Mucosa of descending colon (tissue), 3 donors: ENCODE measurements at regions not wholly inside any gene's neighbourhood (a gene's known extent, or its start where the extent isn't known, plus 50 kb on each side); places are given as distances from the start of the nearest gene placed in this dataset.
A peak's percentile ranks its signal among the peaks of the same experiment; 100 is the strongest.

Source experiments
- ATAC-seq: fragments of 200-7000 bp; cut with Tn5 transposase; one replicate; pipeline ENCODE4 v1.9.1; 2020; ENCODE audit warnings: mild to moderate bottlenecking, moderate library complexity
- DNase-seq, 3 donors: peaks; one replicate each; pipeline ENCODE4 v3.0.0-alpha.2; 2020
- H3K36me3 ChIP-seq: fragments of 200-600 bp; one replicate; pipeline ENCODE4 v1.8.0; 2021; ENCODE audit warnings: low read depth, mild to moderate bottlenecking
- H3K4me1 ChIP-seq: fragments of 200-600 bp; one replicate; pipeline ENCODE4 v1.8.0; 2021; ENCODE audit warnings: low read depth, mild to moderate bottlenecking
- H3K4me3 ChIP-seq: fragments of 200-600 bp; one replicate; pipeline ENCODE4 v1.8.0; 2021; ENCODE audit warnings: mild to moderate bottlenecking
- H3K9me3 ChIP-seq: fragments of 200-600 bp; one replicate; pipeline ENCODE4 v1.8.0; 2021; ENCODE audit warnings: mild to moderate bottlenecking
- intact Hi-C, 2 donors: fragments of 100-400 bp; cut with DNase I in 1 of 2; cut with micrococcal nuclease in 1 of 2; formaldehyde crosslinking; loops; one replicate each; pipeline versions ENCODE4 v1.11.0 to v1.11.1; 2022; cut with DNase I, micrococcal nuclease
- TF ChIP-seq, protein P1 (sequence below): fragments of 200-600 bp; IDR thresholded peaks from one replicate; pipeline ENCODE4 v1.8.0; 2022; ENCODE audit warnings: antibody characterized with exemption, mild to moderate bottlenecking
- donor health status: DM: no; HTN: no; CAD: no; lungs with moderate emphysema.
- donor health status: DM: no; HTN: no; CAD: no.
- donor health status: DM: no; HTN: yes; CAD: no.

DNA sequence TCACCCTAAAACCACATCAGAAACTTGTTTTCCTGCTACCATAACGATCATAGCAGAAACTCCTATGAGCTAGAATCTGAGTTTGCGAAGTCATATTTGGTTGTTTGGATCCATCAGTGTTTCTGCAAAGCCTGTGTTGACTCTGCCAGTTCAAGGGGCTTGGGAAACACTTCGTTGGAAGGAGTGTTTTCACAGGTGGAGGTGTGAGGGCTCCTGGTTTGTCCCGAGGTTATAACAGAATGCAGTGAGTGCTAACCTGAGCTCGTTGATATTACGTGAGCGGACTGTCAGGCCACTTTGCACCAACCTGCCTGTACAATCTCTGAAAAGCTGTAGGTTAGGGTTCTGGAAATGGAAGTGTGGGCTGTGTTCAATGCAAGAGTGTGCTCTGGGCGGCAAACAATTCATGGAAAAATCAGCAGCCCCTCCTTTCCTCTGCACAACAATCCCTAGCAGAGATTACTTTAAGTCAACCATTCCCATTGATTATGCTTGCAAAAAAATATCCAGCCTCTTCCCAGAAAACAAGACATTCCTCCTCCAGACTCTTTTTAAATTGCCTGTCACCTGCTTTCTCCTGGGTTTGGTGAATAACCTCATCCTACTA, 622.0 kb downstream of the TYW1 start:
- TF ChIP-seq, protein P1, sequence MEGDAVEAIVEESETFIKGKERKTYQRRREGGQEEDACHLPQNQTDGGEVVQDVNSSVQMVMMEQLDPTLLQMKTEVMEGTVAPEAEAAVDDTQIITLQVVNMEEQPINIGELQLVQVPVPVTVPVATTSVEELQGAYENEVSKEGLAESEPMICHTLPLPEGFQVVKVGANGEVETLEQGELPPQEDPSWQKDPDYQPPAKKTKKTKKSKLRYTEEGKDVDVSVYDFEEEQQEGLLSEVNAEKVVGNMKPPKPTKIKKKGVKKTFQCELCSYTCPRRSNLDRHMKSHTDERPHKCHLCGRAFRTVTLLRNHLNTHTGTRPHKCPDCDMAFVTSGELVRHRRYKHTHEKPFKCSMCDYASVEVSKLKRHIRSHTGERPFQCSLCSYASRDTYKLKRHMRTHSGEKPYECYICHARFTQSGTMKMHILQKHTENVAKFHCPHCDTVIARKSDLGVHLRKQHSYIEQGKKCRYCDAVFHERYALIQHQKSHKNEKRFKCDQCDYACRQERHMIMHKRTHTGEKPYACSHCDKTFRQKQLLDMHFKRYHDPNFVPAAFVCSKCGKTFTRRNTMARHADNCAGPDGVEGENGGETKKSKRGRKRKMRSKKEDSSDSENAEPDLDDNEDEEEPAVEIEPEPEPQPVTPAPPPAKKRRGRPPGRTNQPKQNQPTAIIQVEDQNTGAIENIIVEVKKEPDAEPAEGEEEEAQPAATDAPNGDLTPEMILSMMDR, result no peak
- no peak for ATAC-seq

DNA sequence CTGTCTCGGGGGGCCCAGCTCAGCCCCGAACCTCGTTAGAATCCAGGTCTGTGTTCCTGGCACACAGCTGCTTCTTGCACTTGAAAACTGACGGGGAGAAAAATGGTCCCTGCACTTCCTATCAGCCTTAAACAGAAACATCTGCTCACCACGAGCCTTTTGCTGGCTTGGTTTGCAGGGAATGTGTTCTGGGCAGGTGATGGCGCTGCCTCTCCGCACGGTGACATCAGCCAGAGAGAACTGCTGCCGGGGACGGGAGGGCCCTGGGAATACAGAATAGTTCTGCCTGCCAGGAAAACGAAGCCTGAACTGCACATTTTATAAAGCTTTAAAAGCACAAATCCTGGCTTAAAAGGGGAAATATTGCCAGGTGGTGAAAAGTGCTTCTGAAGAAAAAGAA, 622.5 kb downstream of the TYW1 start:
- TF ChIP-seq, protein P1, result no peak
- ATAC-seq, result no peak
- no peak for DNase-seq

More for the DNA sequence above, 622.0 kb downstream of the TYW1 start:
- H3K4me3 ChIP-seq, result no peak overlapping the region
- H3K36me3 ChIP-seq, result no peaks in the 10 kb centered on the region
- intact Hi-C loops, result no loop called here
- no peaks in the 10 kb centered on the region for H3K9me3 ChIP-seq
- H3K4me1 ChIP-seq, result no peaks in the 10 kb centered on the region
- DNase-seq, result no peak

DNA sequence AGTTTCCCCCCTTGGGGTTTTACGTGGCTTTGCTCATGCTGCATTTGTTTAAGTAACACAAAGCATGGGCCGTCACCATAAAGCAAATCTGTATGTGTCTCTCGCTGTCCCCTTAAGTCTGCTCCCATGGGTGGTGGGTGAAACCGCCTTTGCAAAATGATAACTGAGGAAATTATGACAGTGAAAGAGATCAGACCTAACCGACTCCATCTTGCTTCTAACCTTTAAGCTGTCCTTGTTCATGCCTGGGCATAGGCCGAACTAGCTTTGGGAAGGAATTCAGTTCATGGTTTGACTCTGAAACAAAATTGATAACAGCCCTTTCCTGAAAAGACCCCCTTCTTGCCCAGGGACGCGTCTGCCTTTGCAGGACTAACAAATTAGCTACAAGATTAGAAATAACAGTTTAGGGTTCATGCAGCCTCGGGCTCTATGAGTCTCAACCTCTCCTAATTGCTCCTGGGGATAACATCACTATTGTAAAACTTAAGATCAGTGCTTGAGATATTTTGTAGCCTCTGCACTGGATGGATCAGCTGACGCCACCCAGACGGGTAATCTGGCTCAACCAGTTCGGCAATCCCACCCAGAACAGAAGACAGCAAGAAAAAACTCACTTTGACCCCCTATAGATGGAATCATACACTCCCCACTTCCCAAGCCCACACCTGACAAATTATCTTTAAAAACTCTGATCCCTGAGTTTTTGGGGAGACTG, 623.7 kb downstream of the TYW1 start:
- H3K9me3 ChIP-seq, result no peaks in the 10 kb centered on the region
- no peak for DNase-seq
- intact Hi-C loops, result no loop called here
- no peak overlapping the region for H3K4me3 ChIP-seq
- no peak for ATAC-seq
- no peaks in the 10 kb centered on the region for H3K4me1 ChIP-seq
- no peaks in the 10 kb centered on the region for H3K36me3 ChIP-seq
- TF ChIP-seq, protein P1, result no peak

More for the DNA sequence above, 622.5 kb downstream of the TYW1 start:
- Histone ChIP-seq H3K9me3 (no peaks in the 10 kb centered on the region), H3K36me3 (no peaks in the 10 kb centered on the region), H3K4me3 (no peak overlapping the region), H3K4me1 (no peaks in the 10 kb centered on the region)
- intact Hi-C loops, result no loop called here

DNA sequence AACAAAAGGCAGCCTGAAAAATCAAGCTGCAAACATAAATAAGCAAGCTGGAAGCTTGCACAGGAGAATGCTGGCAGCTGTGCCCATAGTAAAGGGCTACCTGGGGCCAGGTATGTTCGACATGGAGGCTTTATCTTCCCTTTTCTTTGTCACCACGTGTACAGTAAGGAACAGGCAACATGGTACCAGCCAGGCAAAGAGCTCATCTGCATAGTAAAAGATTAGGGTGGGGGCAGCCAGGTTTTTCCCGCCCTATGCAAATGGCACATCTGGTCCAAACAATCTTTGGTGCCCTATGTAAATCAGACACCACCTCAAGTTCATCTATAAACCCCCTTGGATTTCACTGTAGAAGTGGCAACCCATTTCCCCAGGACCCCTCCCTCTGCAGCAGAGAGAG, 625.1 kb downstream of the TYW1 start:
- intact Hi-C loops, result no loop called here
- TF ChIP-seq, protein P1, result no peak

DNA sequence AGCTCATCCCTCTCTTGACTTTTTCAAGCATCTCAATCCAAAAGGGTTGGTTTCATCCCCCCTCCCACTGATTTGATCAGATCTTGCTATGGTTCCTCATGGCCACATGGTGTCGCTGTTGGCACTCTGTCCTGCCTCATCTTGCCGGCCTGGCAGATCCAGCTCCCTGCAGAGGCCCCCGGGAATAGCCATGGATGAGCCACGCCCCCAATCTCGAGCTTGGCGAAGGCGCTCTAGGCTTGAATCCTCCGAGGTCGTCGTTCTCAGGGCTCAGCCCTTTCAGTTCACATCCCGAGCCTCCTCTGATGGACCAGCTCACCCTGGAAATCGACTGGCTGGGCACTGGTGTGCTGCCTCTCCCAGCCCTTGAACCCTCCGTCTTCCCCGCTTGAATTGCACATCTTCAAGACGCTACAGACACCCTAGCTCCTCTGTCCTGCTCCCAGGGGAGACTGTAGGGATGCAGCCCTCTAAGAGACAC, 628.7 kb downstream of the TYW1 start:
- H3K4me3 ChIP-seq, result no peak overlapping the region
- ATAC-seq, result peak; percentile 69
- H3K9me3 ChIP-seq, result no peaks in the 10 kb centered on the region
- peak; percentile 46 to 63 (median 50) for DNase-seq
- H3K36me3 ChIP-seq, result no peaks in the 10 kb centered on the region
- TF ChIP-seq, protein P1, result peak; percentile 26
- intact Hi-C loops, result no loop called here
- no peaks in the 10 kb centered on the region for H3K4me1 ChIP-seq

More for the DNA sequence above, 625.1 kb downstream of the TYW1 start:
- H3K36me3 ChIP-seq, result no peaks in the 10 kb centered on the region
- H3K4me1 ChIP-seq, result no peaks in the 10 kb centered on the region
- H3K4me3 ChIP-seq, result no peak overlapping the region
- no peaks in the 10 kb centered on the region for H3K9me3 ChIP-seq
- DNase-seq (no peak), ATAC-seq (no peak)
